HPDE6-E6E7 (cell line): ENCODE measurements at regions not wholly inside any gene's neighbourhood (a gene's known extent, or its start where the extent isn't known, plus 50 kb on each side); places are given as distances from the start of the nearest gene placed in this dataset.
"Not testable (repeated sequence)": the region's sequence is repeated elsewhere in the genome, so short reads cannot be mapped to it uniquely, and the experiment has no call there.

Source experiments
- DNase-seq: peaks from one replicate; pipeline ENCODE4 v3.0.0; 2011; ENCODE audit warnings: missing footprints; ENCODE audit errors: extremely low spot score

GRCh38 chr6:159594106-159594749, 98.8 kb downstream of the SOD2 start:
- no peak for DNase-seq

- no peak for DNase-seq
Observed at GRCh38 chr6:159590835-159591234, 102.2 kb downstream of the SOD2 start.

GRCh38 chr6:159586684-159587083, 106.4 kb downstream of the SOD2 start:
- no peak for DNase-seq

GRCh38 chr6:159582736-159583135, 110.3 kb downstream of the SOD2 start:
- DNase-seq: no peak

- DNase-seq: no peak
Observed at GRCh38 chr6:159578629-159579028, 114.4 kb downstream of the SOD2 start.

- no peak for DNase-seq
Observed at GRCh38 chr6:159577564-159577963, 115.5 kb downstream of the SOD2 start.

- DNase-seq: no peak
Observed at GRCh38 chr6:159572439-159573110, 120.5 kb downstream of the SOD2 start.

GRCh38 chr6:159565181-159565710, 127.8 kb downstream of the SOD2 start:
- no peak for DNase-seq

GRCh38 chr6:159564456-159564855, 128.6 kb downstream of the SOD2 start:
- no peak for DNase-seq

- no peak for DNase-seq
Observed at GRCh38 chr6:159557031-159557430, 136.0 kb downstream of the SOD2 start.

- no peak for DNase-seq
Observed at GRCh38 chr6:159555082-159555875, 137.8 kb downstream of the SOD2 start.

- no peak for DNase-seq
Observed at GRCh38 chr6:159541296-159541695, 151.7 kb downstream of the SOD2 start.

GRCh38 chr6:159540883-159541282, 152.2 kb downstream of the SOD2 start:
- DNase-seq: no peak

GRCh38 chr6:159540152-159540551, 152.9 kb downstream of the SOD2 start:
- no peak for DNase-seq

- DNase-seq: not testable (repeated sequence)
Observed at GRCh38 chr6:159538031-159538430, 155.0 kb downstream of the SOD2 start.

GRCh38 chr6:159535656-159536350, 157.2 kb downstream of the SOD2 start:
- DNase-seq: no peak

- DNase-seq: no peak
Observed at GRCh38 chr6:159533568-159533967, 159.5 kb downstream of the SOD2 start.

- no peak for DNase-seq
Observed at GRCh38 chr6:159533016-159533415, 160.0 kb downstream of the SOD2 start.

- DNase-seq: no peak
Observed at GRCh38 chr6:159532155-159532554, 160.9 kb downstream of the SOD2 start.

GRCh38 chr6:159529934-159530333, 163.1 kb downstream of the SOD2 start:
- no peak for DNase-seq

GRCh38 chr6:159527351-159527750, 165.7 kb downstream of the SOD2 start:
- no peak for DNase-seq

- no peak for DNase-seq
Observed at GRCh38 chr6:159525445-159526025, 167.5 kb downstream of the SOD2 start.
